Lung (tissue), 11 donors: ENCODE measurements at regions not wholly inside any gene's neighbourhood (a gene's known extent, or its start where the extent isn't known, plus 50 kb on each side); places are given as distances from the start of the nearest gene placed in this dataset.

Source experiments
- ATAC-seq: fragments of 200-7000 bp; cut with Tn5 transposase; one replicate; pipeline ENCODE4 v1.9.1; 2020; ENCODE audit warnings: moderate number of reproducible peaks; ENCODE audit not compliant: insufficient read depth, low FRiP score
- DNase-seq, 3 donors: peaks; one replicate each; pipeline ENCODE4 v3.0.0-alpha.2; 2013 to 2017
- H3K27ac ChIP-seq, 2 donors: one replicate each; pipeline ENCODE4 v1.5.1; 2013; ENCODE audit warnings: mild to moderate bottlenecking in 2 of 2, moderate library complexity in 2 of 2, control low read depth in 1 of 2, inconsistent platforms in 1 of 2, low read depth in 1 of 2, low read length in 1 of 2
- H3K27me3 ChIP-seq, 3 donors: one replicate each; pipeline ENCODE4 v1.5.1; 2013; ENCODE audit warnings: low read length in 2 of 3; ENCODE audit not compliant: control insufficient read depth in 3 of 3, insufficient read depth in 3 of 3
- H3K36me3 ChIP-seq, 4 donors: one replicate each; pipeline ENCODE4 v1.5.1; 2013; ENCODE audit warnings: low read length in 4 of 4, mild to moderate bottlenecking in 1 of 4, moderate library complexity in 1 of 4; ENCODE audit not compliant: control insufficient read depth in 4 of 4, insufficient read depth in 4 of 4
- H3K4me1 ChIP-seq, 5 donors: one replicate each; pipeline ENCODE4 v1.5.1; 2013; ENCODE audit warnings: low read length in 5 of 5, mild to moderate bottlenecking in 2 of 5, moderate library complexity in 1 of 5; ENCODE audit not compliant: control insufficient read depth in 5 of 5, insufficient read depth in 5 of 5
- H3K4me3 ChIP-seq: one replicate; pipeline ENCODE4 v1.5.1; 2013; ENCODE audit warnings: mild to moderate bottlenecking, control low read depth, moderate library complexity
- H3K9ac ChIP-seq, 2 donors: one replicate each; pipeline ENCODE4 v1.5.1; 2013; ENCODE audit warnings: low read length in 2 of 2, control low read depth in 1 of 2; ENCODE audit not compliant: insufficient read depth in 1 of 2
- H3K9me3 ChIP-seq, 4 donors: one replicate each; pipeline ENCODE4 v1.5.1; 2013; ENCODE audit warnings: low read length in 3 of 4, mild to moderate bottlenecking in 1 of 4, moderate library complexity in 1 of 4; ENCODE audit not compliant: control insufficient read depth in 4 of 4, insufficient read depth in 3 of 4
- CTCF ChIP-seq: IDR thresholded peaks from 2 replicates; pipeline ENCODE4 v1.5.1; 2012; ENCODE audit warnings: mild to moderate bottlenecking; ENCODE audit errors: control extremely low read depth, extremely low read depth
- WGBS, 2 donors: extraction: QIAGEN DNeasy Blood & Tissue Kit; methylation state at CpG; one replicate each; pipeline ENCODE4 v1.1.7; 2013; 5-methylcytosine and 5-hydroxymethylcytosine counted together
- donor health status: control.
- donor health status: control.
- donor health status: Bipolar disorder and iron deficiency.
- donor health status: healthy.
- donor health status: DM: yes; HTN: yes; CAD: no.

- Histone ChIP-seq H3K27me3 (no peaks in the 10 kb centered on the region), H3K9me3 (peaks cover 0 to 2% (median 0%) of the 10 kb centered on the region in 4 donors), H3K4me3 (no peak overlapping the region), H3K36me3 (no peaks in the 10 kb centered on the region), H3K9ac (no peak overlapping the region), H3K27ac (no peak overlapping the region), H3K4me1 (peaks cover 0 to 21% (median 0%) of the 10 kb centered on the region in 5 donors)
- ATAC-seq, result no peak
- WGBS, 2 donors, result 87 to 88% methylated on average over 4 of the region's 4 CpGs
- DNase-seq, result no peak
- no peak for TF ChIP-seq CTCF
Measured at GRCh38 chr20:52893498-52893897, 78.7 kb upstream of the TSHZ2 start.

DNA sequence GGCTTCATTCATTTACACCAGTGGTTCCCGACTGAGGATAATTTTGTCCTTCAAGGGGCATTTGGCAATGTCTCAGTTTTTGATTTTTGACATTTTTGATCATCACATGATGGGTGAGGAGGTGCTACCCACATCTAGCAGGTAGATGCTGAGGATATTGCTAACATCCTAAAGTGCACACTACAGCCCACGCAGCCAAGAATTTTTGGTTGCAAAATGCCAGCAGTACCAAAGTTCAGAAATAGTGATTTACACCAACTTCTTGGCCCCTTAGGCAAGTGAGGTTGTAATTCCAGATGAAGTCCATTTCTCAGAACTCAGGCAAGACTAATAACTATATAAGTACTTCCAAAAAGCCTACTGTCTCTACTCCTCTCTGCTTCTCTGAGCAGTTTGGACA is 80.1 kb upstream of the TSHZ2 start:
- ATAC-seq (no peak), DNase-seq (no peak)
- Histone ChIP-seq H3K36me3 (no peaks in the 10 kb centered on the region), H3K27me3 (no peaks in the 10 kb centered on the region), H3K9me3 (no peaks in the 10 kb centered on the region), H3K9ac (no peak overlapping the region), H3K4me3 (no peak overlapping the region), H3K27ac (no peak overlapping the region), H3K4me1 (peaks cover 0 to 21% (median 0%) of the 10 kb centered on the region in 5 donors)
- 80 to 83% methylated on average over 2 of the region's 2 CpGs for WGBS, 2 donors
- no peak for TF ChIP-seq CTCF

GRCh38 chr20:52890130-52890529 is 82.0 kb upstream of the TSHZ2 start:
- no peak for ATAC-seq
- no peak for DNase-seq
- Histone ChIP-seq H3K9ac (no peak overlapping the region), H3K27ac (no peak overlapping the region), H3K9me3 (no peaks in the 10 kb centered on the region), H3K27me3 (no peaks in the 10 kb centered on the region), H3K4me3 (no peak overlapping the region), H3K4me1 (peaks cover 0 to 3% (median 0%) of the 10 kb centered on the region in 5 donors), H3K36me3 (no peaks in the 10 kb centered on the region)
- 74 to 75% methylated on average over 3 of the region's 3 CpGs for WGBS, 2 donors
- TF ChIP-seq CTCF, result no peak

DNA sequence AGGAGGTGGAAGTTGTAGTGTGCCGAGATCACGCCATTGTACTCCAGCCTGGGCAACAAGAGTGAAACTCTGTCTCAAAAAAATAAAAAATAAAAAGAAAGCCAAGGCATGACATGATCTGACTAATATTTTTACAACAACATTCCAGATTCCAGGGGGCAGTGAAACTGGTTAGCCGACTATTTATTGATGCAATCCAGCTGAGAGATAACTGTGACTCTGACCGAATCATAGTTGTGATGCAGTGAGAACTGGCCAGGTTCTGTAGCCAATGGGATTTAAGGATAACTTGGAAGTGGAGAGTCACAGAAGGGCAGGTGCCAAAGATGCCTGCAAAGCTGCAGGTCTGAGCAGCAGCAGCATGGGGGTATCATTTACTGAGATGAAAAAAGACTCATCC is 82.9 kb upstream of the TSHZ2 start:
- Histone ChIP-seq H3K27me3 (no peaks in the 10 kb centered on the region), H3K27ac (no peak overlapping the region), H3K9ac (no peak overlapping the region), H3K36me3 (no peaks in the 10 kb centered on the region), H3K9me3 (no peaks in the 10 kb centered on the region), H3K4me3 (no peak overlapping the region), H3K4me1 (no peaks in the 10 kb centered on the region)
- ATAC-seq (no peak), DNase-seq (no peak)
- WGBS, 2 donors, result 70 to 84% methylated on average over 4 of the region's 4 CpGs
- no peak for TF ChIP-seq CTCF
